Colonic mucosa (tissue), 4 donors: ENCODE measurements at regions not wholly inside any gene's neighbourhood (a gene's known extent, or its start where the extent isn't known, plus 50 kb on each side); places are given as distances from the start of the nearest gene placed in this dataset.

ENCODE experiments used
- DNase-seq: peaks from one replicate; pipeline ENCODE4 v3.0.0-alpha.2; 2020
- H3K27ac ChIP-seq: fragments of 200-600 bp; one replicate; pipeline ENCODE4 v1.8.0; 2021
- H3K27me3 ChIP-seq: fragments of 200-600 bp; one replicate; pipeline ENCODE4 v1.8.0; 2021
- H3K36me3 ChIP-seq: fragments of 200-600 bp; one replicate; pipeline ENCODE4 v1.8.0; 2021
- H3K4me1 ChIP-seq: fragments of 200-600 bp; one replicate; pipeline ENCODE4 v1.8.0; 2021; ENCODE audit warnings: mild to moderate bottlenecking
- H3K4me3 ChIP-seq: fragments of 200-600 bp; one replicate; pipeline ENCODE4 v1.8.0; 2021
- H3K9ac ChIP-seq, 2 donors: one replicate each; pipeline ENCODE4 v1.7.0; 2013; ENCODE audit warnings: control low read depth in 2 of 2, low read depth in 2 of 2, low read length in 2 of 2
- H3K9me3 ChIP-seq: fragments of 200-600 bp; one replicate; pipeline ENCODE4 v1.8.0; 2021
- intact Hi-C: fragments of 100-400 bp; cut with DNase I; formaldehyde crosslinking; loops from one replicate; pipeline ENCODE4 v1.14.1; 2022
- TF ChIP-seq, protein P1 (sequence below): fragments of 200-600 bp; IDR thresholded peaks from one replicate; pipeline ENCODE4 v1.8.0; 2022; ENCODE audit warnings: antibody characterized with exemption, mild to moderate bottlenecking
- donor health status: healthy.
- donor health status: DM: no; HTN: no; CAD: no.
- donor health status: DM: no; HTN: no; CAD: no.

DNA sequence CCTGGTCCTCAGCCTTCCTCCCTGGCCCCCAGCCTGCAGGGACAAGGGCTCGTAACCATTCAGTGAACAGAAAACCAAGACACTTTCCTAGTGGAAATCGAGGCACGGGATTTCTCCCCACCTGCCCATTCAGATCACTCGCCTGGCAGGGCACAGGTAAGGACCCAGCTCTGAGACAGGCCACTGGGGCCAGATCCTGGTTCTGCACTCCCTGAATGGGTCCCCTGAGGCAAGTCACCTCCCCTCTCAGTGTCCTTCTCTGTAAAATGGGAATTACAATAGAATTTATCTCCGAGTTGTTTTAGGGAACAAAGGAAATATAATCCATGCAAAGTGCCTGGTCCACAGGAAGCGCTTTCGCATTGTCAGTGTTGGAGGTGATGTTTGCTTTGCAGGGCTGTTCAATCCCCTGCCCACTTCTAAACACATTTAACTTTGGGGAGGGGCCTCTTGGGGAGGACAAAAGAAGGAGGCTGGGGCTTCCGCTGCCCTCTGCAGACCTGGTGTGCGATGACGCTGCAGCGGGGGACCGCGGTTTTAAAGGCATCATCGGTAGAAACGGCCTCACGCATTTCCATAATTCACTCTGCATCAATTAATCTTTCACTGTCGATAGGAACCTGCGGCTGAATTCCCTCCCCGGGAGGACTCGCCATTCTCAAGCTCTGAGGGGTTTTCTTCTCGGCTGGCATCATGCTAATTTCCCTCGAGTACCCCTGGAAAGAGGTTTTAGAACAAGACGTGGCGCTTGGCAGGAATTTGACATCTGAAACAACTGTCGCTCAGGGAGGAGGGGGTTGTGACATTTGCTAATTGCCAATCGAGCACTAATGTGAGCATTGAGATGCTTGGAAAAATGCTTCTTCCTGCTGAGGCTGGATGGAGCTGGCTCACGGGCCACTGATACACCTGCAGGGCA is 70.4 kb upstream of the FGF3 start:
- H3K27ac ChIP-seq = no peak overlapping the region
- no peaks in the 10 kb centered on the region for H3K36me3 ChIP-seq
- no peak overlapping the region for H3K9ac ChIP-seq
- no peak overlapping the region for H3K4me3 ChIP-seq
- peaks cover 11% of the 10 kb centered on the region for H3K4me1 ChIP-seq
- intact Hi-C loops = loop anchor here (2.0 to 5.0 kb wide), 2 partner anchors 187 to 205 kb away; partner anchors contain the start of gene FGF19
- no peak for DNase-seq
- no peaks in the 10 kb centered on the region for H3K27me3 ChIP-seq
- no peaks in the 10 kb centered on the region for H3K9me3 ChIP-seq
- TF ChIP-seq, protein P1, sequence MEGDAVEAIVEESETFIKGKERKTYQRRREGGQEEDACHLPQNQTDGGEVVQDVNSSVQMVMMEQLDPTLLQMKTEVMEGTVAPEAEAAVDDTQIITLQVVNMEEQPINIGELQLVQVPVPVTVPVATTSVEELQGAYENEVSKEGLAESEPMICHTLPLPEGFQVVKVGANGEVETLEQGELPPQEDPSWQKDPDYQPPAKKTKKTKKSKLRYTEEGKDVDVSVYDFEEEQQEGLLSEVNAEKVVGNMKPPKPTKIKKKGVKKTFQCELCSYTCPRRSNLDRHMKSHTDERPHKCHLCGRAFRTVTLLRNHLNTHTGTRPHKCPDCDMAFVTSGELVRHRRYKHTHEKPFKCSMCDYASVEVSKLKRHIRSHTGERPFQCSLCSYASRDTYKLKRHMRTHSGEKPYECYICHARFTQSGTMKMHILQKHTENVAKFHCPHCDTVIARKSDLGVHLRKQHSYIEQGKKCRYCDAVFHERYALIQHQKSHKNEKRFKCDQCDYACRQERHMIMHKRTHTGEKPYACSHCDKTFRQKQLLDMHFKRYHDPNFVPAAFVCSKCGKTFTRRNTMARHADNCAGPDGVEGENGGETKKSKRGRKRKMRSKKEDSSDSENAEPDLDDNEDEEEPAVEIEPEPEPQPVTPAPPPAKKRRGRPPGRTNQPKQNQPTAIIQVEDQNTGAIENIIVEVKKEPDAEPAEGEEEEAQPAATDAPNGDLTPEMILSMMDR = no peak

DNA sequence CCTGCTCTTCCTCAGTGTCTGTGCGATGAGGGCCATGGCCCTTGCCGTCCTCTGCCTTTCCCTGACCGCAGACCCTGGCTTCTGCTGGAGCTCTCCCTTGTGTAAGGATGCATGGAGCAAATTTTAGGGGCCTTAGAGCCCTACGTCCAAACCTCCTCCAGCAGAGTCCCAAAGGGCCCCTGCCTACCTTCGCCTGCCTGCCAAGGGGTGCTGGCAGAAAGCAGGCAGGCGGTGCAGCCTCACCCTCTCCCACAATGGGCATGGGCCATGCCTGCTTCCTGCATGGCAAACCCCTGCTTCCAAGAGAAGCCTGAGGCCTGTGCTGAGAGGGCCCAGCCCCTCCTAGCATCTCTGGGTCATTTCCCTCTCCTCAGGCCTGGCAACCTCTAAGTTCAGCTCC is 71.3 kb upstream of the FGF3 start:
- Histone ChIP-seq H3K4me3 (no peak overlapping the region), H3K9me3 (no peaks in the 10 kb centered on the region), H3K27me3 (no peaks in the 10 kb centered on the region), H3K9ac (peak overlapping the region; percentile 17 to 67), H3K4me1 (peaks cover 11% of the 10 kb centered on the region), H3K36me3 (no peaks in the 10 kb centered on the region), H3K27ac (no peak overlapping the region)
- DNase-seq = no peak
- intact Hi-C loops = no loop called here
- TF ChIP-seq, protein P1 = no peak

DNA sequence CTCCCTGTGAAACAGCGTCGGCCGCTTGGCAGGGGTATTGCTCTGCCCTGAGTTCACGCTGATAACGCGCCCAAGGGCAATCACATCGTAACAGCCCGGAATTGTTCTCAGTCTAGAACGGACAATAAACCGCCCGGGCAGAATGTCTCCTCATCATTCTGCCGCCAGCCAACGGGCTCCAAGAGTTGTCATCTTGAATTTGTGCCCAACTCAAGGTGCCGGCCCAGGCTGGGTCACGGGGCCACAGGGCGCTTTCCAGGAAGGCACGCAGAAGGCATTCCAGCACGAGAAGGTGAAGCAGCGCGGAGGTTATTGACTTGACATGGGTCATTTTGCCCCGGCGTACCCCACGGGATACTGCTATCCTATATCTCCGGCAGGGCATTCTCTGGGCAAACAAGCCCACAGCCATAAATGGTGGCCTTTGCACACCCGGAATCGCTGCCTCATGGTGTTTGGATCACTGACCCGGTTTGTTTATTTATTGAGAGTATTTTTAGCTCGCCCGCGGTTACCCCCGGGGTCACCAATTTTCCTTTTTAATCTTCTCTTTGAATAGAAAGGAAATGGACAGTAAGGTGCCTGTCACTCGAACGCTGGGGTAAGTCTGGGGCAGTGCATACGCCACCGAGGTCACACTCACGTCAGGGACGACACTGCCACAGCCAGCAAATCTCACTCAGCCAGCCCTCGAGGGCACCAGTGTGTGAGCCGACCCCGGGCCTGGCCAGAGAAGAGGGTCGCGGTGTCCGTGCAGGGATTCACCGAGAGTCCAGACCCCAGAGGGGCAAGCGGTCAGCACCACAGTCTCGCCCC is 72.4 kb upstream of the FGF3 start:
- H3K9me3 ChIP-seq = no peaks in the 10 kb centered on the region
- no peak overlapping the region for H3K4me3 ChIP-seq
- no peaks in the 10 kb centered on the region for H3K27me3 ChIP-seq
- intact Hi-C loops = no loop called here
- DNase-seq = peak; percentile 80
- H3K4me1 ChIP-seq = peaks cover 11% of the 10 kb centered on the region
- H3K36me3 ChIP-seq = no peaks in the 10 kb centered on the region
- no peak overlapping the region for H3K27ac ChIP-seq
- peak overlapping the region in 1 of 2 donors; percentile 67 for H3K9ac ChIP-seq
- TF ChIP-seq, protein P1 = no peak

DNA sequence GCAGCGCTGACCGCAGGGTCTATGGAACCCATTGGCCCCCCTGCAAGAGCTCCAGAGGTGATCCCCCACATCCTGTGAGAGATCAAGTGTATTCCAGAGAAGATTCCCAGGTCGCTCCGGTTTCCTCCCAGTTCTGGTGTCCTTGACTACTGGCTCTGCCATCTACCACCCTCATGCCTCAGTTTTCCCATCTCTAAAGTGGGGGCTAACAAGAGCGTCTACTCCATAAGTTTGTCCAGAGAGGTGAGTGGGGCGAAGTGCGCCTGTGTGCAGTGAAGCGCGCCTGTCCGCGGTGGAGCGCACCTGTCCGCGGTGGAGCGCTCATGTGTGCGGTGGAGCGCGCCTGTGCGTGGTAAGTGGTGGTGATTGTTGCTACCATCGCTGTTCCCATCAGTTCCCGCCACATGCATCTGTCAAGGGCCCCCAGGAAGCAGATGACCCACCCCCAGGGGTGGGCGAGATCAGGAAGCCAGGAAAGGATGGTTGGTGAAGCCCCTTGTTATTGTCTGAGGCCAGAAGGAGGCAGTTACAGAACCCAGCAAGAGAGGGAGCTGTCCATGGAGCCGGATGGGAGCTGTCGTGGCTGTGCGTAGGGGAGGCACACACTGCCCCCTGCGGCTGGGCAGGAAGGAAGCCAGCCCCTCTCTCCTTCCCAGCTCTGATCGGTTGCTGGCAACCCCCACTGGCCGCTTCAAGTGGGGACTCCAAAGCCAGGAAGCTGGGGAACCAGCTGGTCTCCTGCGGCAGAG is 73.2 kb upstream of the FGF3 start:
- no peaks in the 10 kb centered on the region for H3K9me3 ChIP-seq
- H3K27ac ChIP-seq = no peak overlapping the region
- H3K27me3 ChIP-seq = no peaks in the 10 kb centered on the region
- no peaks in the 10 kb centered on the region for H3K36me3 ChIP-seq
- H3K4me3 ChIP-seq = no peak overlapping the region
- H3K9ac ChIP-seq = peak overlapping the region in 1 of 2 donors; percentile 68
- no peak for DNase-seq
- intact Hi-C loops = no loop called here
- peaks cover 11% of the 10 kb centered on the region for H3K4me1 ChIP-seq
- TF ChIP-seq, protein P1 = no peak

DNA sequence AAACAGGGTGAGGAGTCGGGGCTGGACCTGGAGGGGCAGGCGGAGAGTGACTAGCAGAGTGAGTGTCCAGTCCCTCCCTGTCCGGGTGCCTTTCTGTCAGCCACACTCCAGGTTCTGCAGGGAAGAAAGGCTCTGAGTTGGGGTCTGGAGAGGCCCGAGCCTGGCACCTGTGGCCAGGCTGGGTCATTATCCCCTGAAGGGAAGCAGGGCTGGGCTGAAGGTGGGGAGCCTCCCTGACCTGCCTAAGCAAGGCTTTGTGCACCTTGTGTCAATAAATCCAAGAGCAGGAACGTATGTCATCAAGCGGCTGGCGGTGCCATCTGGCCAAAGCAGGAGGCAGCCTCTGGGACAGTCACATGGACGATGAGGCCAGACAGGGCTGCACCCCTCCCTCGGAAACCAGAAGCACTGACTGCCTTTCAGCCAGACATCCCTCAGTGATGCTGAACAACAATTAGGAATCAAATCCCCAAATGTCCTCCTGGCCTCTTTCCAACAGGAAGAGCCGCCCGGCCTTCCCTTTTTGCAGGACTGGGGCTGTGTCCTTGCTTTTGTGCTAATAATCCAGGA is 73.9 kb upstream of the FGF3 start:
- Histone ChIP-seq H3K9ac (peak overlapping the region in 1 of 2 donors; percentile 68), H3K4me1 (peaks cover 11% of the 10 kb centered on the region), H3K9me3 (no peaks in the 10 kb centered on the region), H3K27me3 (no peaks in the 10 kb centered on the region), H3K36me3 (no peaks in the 10 kb centered on the region), H3K4me3 (no peak overlapping the region), H3K27ac (no peak overlapping the region)
- TF ChIP-seq, protein P1 = no peak
- intact Hi-C loops = no loop called here
- peak; percentile 79 for DNase-seq
